ENCODE measurements at regions not wholly inside any gene's neighbourhood (a gene's known extent, or its start where the extent isn't known, plus 50 kb on each side); places are given as distances from the start of the nearest gene placed in this dataset.

DNA sequence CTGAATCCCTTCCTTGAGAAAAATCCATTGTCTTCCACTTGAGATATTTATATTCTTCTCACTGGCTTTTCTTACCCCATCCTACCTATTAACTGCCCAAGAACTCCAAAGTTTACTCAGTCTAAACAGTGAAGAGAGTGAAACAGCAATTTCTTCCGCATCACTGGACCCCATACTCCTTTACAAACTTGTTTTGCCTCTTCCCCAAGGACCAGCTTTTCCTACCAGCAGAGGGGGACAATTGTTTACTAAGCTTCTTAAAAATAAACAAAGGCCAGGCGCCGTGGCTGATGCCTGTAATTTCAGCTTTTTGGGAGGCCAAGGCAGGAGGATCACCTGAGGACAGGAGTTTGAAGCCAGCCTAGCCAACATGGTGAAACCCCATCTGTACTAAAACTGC lies 52.0 kb downstream of the LRATD1 start:
- DNase-seq (ENCODE audit: insufficient read length) (no peak), FAIRE-seq (no peak)
- TF ChIP-seq POLR2A (IDR thresholded peaks at IDR 0.05; ENCODE audit: low read depth, low read length) (no peak), TAF1 (IDR thresholded peaks at IDR 0.05; ENCODE audit: borderline replicate concordance, low read depth, low read length) (no peak), POLR2AphosphoS5 (IDR thresholded peaks at IDR 0.05; ENCODE audit: low read depth, low read length) (no peak)

DNA sequence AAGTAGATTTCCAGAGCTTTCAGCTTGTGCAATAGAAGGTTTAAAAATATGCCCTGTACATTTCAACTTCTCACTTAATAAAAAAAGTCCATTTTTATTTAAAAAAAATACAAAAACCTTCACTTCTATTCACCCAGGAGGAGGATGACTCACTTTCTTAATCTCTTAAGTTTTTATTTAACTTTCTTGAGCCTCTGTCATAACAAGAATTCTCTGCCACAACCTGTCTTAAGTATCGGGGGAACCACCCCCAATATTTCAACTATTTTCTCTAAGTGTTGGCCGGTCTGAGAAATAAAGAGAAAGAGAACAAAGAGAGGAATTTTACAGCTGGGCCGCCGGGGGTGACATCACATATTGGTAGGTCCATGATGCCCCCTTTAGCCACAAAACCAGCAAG lies 58.4 kb downstream of the LRATD1 start:
- DNase-seq (ENCODE audit: insufficient read length) = no peak
- no peak for TF ChIP-seq POLR2AphosphoS5 (IDR thresholded peaks at IDR 0.05; ENCODE audit: low read depth, low read length)
- no peak for FAIRE-seq

DNA sequence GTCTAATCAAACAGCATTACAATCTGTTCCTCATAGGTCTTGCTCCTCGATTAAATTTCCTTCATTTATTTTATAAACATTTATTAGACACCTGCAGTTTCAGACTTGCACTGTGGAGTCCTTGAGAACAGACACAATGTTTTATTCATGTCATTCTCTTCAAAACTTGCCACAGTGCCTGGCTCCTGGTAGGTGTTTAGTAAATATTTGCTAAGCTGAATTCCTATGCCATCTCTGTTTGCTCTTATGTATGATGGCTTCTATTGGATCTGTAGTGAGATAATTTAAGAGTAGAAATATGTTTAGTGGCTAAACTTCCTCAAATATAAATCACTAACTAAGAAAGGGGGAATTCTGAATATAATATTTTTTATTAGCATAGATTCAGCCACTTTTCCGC lies 61.4 kb downstream of the LRATD1 start:
- DNase-seq (ENCODE audit: insufficient read length) (no peak), FAIRE-seq (no peak)
- TF ChIP-seq TAF1 (IDR thresholded peaks at IDR 0.05; ENCODE audit: borderline replicate concordance, low read depth, low read length) = no peak
- TF ChIP-seq POLR2A (IDR thresholded peaks at IDR 0.05; ENCODE audit: low read depth, low read length) = no peak
- TF ChIP-seq POLR2AphosphoS5 (IDR thresholded peaks at IDR 0.05; ENCODE audit: low read depth, low read length) = no peak

DNA sequence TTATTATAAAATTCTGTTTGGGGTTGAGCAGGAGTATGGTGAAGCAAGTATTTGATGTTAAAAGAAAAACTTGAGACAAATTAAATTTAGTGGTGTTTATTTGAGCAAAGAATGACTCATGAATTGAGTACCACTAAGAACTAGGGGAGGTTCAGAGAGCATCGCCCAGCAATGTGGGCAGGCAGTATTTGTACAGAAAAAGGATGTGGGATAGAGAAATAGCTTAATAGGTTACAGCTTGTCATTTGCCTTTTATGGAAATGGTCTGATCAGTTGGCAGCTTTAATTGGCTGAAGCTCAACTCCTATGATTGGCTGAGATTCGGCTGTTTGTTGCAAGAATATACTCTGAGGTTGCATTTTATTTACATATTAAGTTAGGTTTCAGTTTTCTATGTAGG lies 68.2 kb downstream of the LRATD1 start:
- DNase-seq (ENCODE audit: insufficient read length) (no peak), FAIRE-seq (no peak)
- TF ChIP-seq TAF1 (IDR thresholded peaks at IDR 0.05; ENCODE audit: borderline replicate concordance, low read depth, low read length) (no peak), POLR2A (IDR thresholded peaks at IDR 0.05; ENCODE audit: low read depth, low read length) (no peak), POLR2AphosphoS5 (IDR thresholded peaks at IDR 0.05; ENCODE audit: low read depth, low read length) (no peak)

DNA sequence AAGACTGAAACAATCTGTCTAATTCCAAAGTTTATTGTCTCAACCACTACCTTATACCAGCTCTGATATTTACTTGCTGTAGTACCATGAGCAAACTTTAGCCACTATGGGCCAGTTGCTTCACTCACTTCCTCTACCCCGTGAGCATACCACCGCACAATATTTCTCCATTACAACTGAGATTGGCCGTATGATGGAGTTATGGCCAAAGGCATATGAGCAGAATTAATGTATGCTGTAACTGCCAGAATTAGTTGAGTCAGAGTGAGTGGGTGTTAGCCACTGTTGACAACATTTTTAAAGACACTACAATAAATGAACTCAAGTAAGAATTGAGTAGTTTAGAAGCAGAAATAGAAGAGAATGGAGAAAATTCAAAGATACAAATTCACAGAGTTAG lies 69.7 kb downstream of the LRATD1 start:
- TF ChIP-seq TAF1 (IDR thresholded peaks at IDR 0.05; ENCODE audit: borderline replicate concordance, low read depth, low read length) (no peak), POLR2A (IDR thresholded peaks at IDR 0.05; ENCODE audit: low read depth, low read length) (no peak), POLR2AphosphoS5 (IDR thresholded peaks at IDR 0.05; ENCODE audit: low read depth, low read length) (no peak)
- FAIRE-seq (no peak), DNase-seq (ENCODE audit: insufficient read length) (no peak)

DNA sequence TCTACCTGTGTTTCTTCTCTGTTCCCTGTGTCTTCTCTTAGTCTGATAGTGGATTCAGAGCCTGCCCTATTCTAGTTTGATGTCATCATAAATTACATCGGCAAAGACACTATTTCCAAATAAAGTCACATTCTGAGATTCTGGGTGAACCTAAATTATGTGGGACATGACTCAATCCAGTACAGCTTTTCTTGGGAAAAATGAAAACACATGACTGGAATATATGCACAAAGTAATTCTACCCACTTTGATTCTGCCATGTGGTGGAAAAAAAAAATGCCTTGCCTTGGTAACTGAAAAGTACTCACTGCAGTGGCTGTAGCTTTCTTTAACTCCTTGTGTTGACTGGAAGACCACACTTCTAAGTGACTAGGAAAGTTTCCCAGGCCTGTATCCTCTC lies 73.7 kb downstream of the LRATD1 start:
- no peak for FAIRE-seq
- TF ChIP-seq POLR2A (IDR thresholded peaks at IDR 0.05; ENCODE audit: low read depth, low read length) (no peak), POLR2AphosphoS5 (IDR thresholded peaks at IDR 0.05; ENCODE audit: low read depth, low read length) (no peak), TAF1 (IDR thresholded peaks at IDR 0.05; ENCODE audit: borderline replicate concordance, low read depth, low read length) (no peak)
- DNase-seq (ENCODE audit: insufficient read length) = no peak

DNA sequence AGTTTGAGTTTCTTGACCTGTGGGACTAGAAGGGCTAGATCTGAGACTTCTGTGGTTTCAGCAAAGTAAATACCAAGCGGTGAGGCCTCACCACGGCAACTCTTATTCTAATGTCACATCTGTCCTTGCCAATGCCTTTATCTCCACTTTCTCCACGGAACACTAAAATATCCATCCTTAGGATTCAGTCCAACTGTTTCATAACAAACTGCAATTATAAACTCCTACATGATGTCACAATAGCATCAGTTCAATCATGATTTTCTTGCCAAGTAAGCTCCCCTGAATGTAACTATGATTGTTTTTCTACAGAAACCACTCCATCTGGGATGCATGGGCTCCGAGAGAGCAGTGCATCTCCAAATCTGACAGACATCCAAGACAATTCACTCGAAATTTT lies 79.6 kb downstream of the LRATD1 start:
- FAIRE-seq = no peak
- no peak for TF ChIP-seq POLR2AphosphoS5 (IDR thresholded peaks at IDR 0.05; ENCODE audit: low read depth, low read length)
- TF ChIP-seq TAF1 (IDR thresholded peaks at IDR 0.05; ENCODE audit: borderline replicate concordance, low read depth, low read length) = no peak
- TF ChIP-seq POLR2A (IDR thresholded peaks at IDR 0.05; ENCODE audit: low read depth, low read length) = no peak
- no peak for DNase-seq (ENCODE audit: insufficient read length)

DNA sequence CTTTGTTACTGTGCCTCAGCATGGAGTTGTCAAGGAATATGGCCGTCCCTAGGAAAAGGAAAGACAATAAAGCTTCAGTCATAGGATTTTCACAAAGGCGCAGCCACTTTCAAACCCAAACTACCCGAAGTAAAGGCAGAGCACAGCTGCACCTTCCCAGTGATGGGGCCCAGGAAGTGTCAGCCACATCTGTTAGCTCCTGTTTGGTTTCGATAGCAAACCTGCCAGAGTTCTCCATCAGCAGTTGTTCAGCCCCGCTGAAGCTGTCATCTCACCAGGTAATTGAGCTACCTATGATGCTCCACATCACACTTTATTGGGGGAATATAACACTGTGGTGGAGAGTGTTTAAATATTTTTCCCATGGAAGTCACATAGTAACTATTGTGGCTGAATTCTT lies 80.7 kb downstream of the LRATD1 start:
- no peak for FAIRE-seq
- no peak for DNase-seq (ENCODE audit: insufficient read length)

DNA sequence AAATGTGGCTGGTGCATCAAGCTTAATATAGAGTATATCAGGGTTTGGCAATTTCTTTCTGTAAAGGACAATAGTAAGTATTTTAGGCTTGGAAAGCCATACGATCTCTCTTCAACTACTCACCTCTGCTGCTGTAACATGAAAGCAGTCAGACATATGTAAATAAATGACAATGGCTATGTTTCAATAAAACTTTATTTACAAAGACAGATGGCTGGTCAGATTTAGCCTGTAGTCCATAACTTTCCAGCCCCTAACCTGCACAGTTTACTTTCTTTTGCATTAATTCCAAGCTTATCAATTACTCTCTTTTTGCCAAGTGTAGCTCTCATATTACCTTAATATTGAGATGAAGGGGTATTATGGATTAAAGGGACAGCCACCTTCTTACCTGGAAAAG lies 83.1 kb downstream of the LRATD1 start:
- TF ChIP-seq TAF1 (IDR thresholded peaks at IDR 0.05; ENCODE audit: borderline replicate concordance, low read depth, low read length) (no peak), POLR2A (IDR thresholded peaks at IDR 0.05; ENCODE audit: low read depth, low read length) (no peak), POLR2AphosphoS5 (IDR thresholded peaks at IDR 0.05; ENCODE audit: low read depth, low read length) (no peak)
- DNase-seq (ENCODE audit: insufficient read length) = no peak
- no peak for FAIRE-seq

More for the DNA sequence above, 80.7 kb downstream of the LRATD1 start:
- TF ChIP-seq POLR2A (IDR thresholded peaks at IDR 0.05; ENCODE audit: low read depth, low read length) = no peak
- TF ChIP-seq POLR2AphosphoS5 (IDR thresholded peaks at IDR 0.05; ENCODE audit: low read depth, low read length) = no peak
- no peak for TF ChIP-seq TAF1 (IDR thresholded peaks at IDR 0.05; ENCODE audit: borderline replicate concordance, low read depth, low read length)

DNA sequence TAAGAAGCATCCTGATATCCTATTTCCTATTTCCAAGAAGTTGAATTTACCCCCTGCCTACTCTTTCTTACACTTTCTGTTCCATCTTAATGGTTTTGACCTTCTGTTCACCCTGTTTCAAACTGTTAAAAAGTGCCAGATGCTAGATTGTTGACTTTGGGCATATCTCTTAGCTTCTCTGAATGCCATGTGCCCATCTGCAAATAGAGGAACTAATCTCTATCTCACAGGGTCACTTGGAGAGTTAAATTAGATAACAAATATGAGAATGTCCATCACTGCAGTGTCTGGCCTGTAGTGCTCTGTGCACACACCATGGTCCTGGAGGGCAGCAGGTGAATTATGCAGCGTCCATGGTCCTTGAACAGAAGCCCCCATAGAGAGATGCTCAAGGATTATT lies 83.8 kb downstream of the LRATD1 start:
- TF ChIP-seq POLR2A (IDR thresholded peaks at IDR 0.05; ENCODE audit: low read depth, low read length) = no peak
- TF ChIP-seq TAF1 (IDR thresholded peaks at IDR 0.05; ENCODE audit: borderline replicate concordance, low read depth, low read length) = no peak
- TF ChIP-seq POLR2AphosphoS5 (IDR thresholded peaks at IDR 0.05; ENCODE audit: low read depth, low read length) = no peak
- DNase-seq (ENCODE audit: insufficient read length) (no peak), FAIRE-seq (no peak)

DNA sequence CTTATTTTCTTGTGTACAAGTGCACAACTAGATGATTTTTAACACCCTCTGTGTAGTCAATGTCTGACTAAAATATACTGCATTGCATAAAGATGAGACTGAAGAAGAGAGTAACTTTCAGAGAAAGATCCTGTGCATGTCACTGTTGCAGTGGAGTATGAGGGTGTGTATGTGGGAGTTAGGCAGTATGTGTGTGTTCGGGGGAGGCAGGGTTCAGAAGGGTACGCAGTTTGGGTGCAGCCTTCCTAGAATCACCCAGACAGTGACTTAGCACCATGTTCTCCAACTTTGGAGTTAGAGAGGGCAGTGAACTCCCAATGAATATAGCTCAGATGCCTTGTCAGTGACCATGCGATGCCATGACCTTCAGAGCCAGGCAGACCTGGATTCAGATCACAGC lies 84.6 kb downstream of the LRATD1 start:
- FAIRE-seq = no peak
- no peak for TF ChIP-seq POLR2A (IDR thresholded peaks at IDR 0.05; ENCODE audit: low read depth, low read length)
- no peak for TF ChIP-seq POLR2AphosphoS5 (IDR thresholded peaks at IDR 0.05; ENCODE audit: low read depth, low read length)
- no peak for TF ChIP-seq TAF1 (IDR thresholded peaks at IDR 0.05; ENCODE audit: borderline replicate concordance, low read depth, low read length)
- DNase-seq (ENCODE audit: insufficient read length) = no peak

DNA sequence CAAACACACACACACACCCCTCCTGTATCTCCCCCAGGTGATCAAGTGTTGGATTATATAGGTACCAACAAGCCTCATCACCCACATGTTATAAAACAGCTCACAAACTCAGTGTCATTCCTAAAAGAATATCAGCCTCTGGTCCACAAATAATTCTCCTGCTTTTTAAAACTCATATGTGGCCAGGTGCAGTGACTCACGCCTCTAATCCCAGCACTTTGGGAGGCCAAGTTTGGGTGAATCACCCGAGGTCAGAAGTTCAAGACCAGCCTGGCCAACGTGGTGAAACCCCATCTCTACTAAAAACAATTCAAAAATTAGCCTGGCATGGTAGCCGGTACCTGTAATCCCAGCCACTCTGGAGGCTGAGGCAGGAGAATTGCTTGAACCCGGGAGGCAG lies 87.8 kb downstream of the LRATD1 start:
- TF ChIP-seq TAF1 (IDR thresholded peaks at IDR 0.05; ENCODE audit: borderline replicate concordance, low read depth, low read length) = no peak
- TF ChIP-seq POLR2A (IDR thresholded peaks at IDR 0.05; ENCODE audit: low read depth, low read length) = no peak
- no peak for TF ChIP-seq POLR2AphosphoS5 (IDR thresholded peaks at IDR 0.05; ENCODE audit: low read depth, low read length)
- DNase-seq (ENCODE audit: insufficient read length) (no peak), FAIRE-seq (no peak)

DNA sequence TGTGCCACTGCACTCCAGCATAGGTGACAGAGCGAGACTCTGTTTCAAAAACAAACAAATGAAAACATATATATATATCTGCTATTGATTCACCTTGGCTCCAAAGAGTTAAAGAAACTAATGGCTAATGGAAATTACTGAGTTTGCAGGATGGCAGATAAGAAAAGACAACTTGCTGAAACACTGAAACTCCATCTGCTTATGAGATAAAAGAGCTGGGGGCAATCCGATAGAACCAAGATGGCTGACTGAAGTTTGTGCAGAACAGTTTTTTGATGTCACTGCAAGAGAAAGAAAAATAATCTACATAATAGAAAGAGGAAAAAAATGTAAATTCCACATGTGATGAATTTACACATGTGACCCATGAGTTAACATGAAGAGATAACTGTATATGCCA lies 88.2 kb downstream of the LRATD1 start:
- FAIRE-seq (no peak), DNase-seq (ENCODE audit: insufficient read length) (no peak)
- TF ChIP-seq POLR2A (IDR thresholded peaks at IDR 0.05; ENCODE audit: low read depth, low read length) = no peak
- no peak for TF ChIP-seq POLR2AphosphoS5 (IDR thresholded peaks at IDR 0.05; ENCODE audit: low read depth, low read length)
- no peak for TF ChIP-seq TAF1 (IDR thresholded peaks at IDR 0.05; ENCODE audit: borderline replicate concordance, low read depth, low read length)

All from GM12892 (cell line).